Keratinocyte (primary cell): ENCODE measurements at regions not wholly inside any gene's neighbourhood (a gene's known extent, or its start where the extent isn't known, plus 50 kb on each side); places are given as distances from the start of the nearest gene placed in this dataset.

Source experiments
- DNase-seq: peaks from one replicate; pipeline ENCODE4 v3.0.0-alpha.2; 2011; ENCODE audit warnings: low read depth, missing footprints, low spot score
- FAIRE-seq: peaks from 2 replicates; lab custom pipeline; 2011; peaks lifted over from hg19 to GRCh38; lab: Jason Lieb, UNC
- H2AFZ ChIP-seq: 2 replicates; pipeline ENCODE4 v1.6.0; 2012; ENCODE audit warnings: low read length, control low read depth, inconsistent platforms; ENCODE audit not compliant: control insufficient read depth
- H3K27ac ChIP-seq: 2 replicates; pipeline ENCODE4 v1.5.1; 2011; ENCODE audit warnings: low read length; ENCODE audit not compliant: control insufficient read depth, insufficient read depth
- H3K27me3 ChIP-seq: 3 replicates; pipeline ENCODE4 v1.6.0; 2011; ENCODE audit warnings: low read length; ENCODE audit not compliant: control insufficient read depth, insufficient read depth; ENCODE audit errors: extremely low read depth
- H3K36me3 ChIP-seq, 2 experiments: 2 replicates in 1 of 2; 3 replicates in 1 of 2; pipeline ENCODE4 v1.5.1; 2011; ENCODE audit warnings: low read length in 2 of 2, mild to moderate bottlenecking in 1 of 2; ENCODE audit not compliant: control insufficient read depth in 2 of 2, insufficient read depth in 2 of 2; ENCODE audit errors: extremely low read depth in 1 of 2
- H3K4me1 ChIP-seq: 3 replicates; pipeline ENCODE4 v1.5.1; 2011; ENCODE audit warnings: low read length; ENCODE audit not compliant: control insufficient read depth, insufficient read depth; ENCODE audit errors: extremely low read depth
- H3K4me2 ChIP-seq: 3 replicates; pipeline ENCODE4 v1.6.0; 2011; ENCODE audit warnings: low read depth, low read length; ENCODE audit not compliant: control insufficient read depth, insufficient read depth; ENCODE audit errors: extremely low read depth
- H3K4me3 ChIP-seq, 3 experiments: fragments of 200-600 bp in 1 of 3; sonication (generic) in 1 of 3; 2 replicates in 2 of 3; 3 replicates in 1 of 3; pipeline ENCODE4 v1.5.1; 2011 to 2016; ENCODE audit warnings: low read length in 3 of 3, mild to moderate bottlenecking in 3 of 3, control low read depth in 2 of 3, inconsistent platforms in 1 of 3, low read depth in 1 of 3, mixed read lengths in 1 of 3, mixed run types in 1 of 3, moderate library complexity in 1 of 3; ENCODE audit not compliant: control insufficient read depth in 2 of 3, insufficient read depth in 2 of 3; ENCODE audit errors: extremely low read depth in 1 of 3
- H3K79me2 ChIP-seq: 2 replicates; pipeline ENCODE4 v1.6.0; 2012; ENCODE audit warnings: low read length; ENCODE audit not compliant: control insufficient read depth, insufficient read depth
- H3K9ac ChIP-seq: 3 replicates; pipeline ENCODE4 v1.6.0; 2011; ENCODE audit warnings: low read length; ENCODE audit not compliant: control insufficient read depth, insufficient read depth; ENCODE audit errors: extremely low read depth
- H3K9me1 ChIP-seq: 3 replicates; pipeline ENCODE4 v1.6.0; 2011; ENCODE audit warnings: low read length; ENCODE audit not compliant: control insufficient read depth, insufficient read depth; ENCODE audit errors: extremely low read depth
- H3K9me3 ChIP-seq: 2 replicates; pipeline ENCODE4 v1.5.1; 2012; ENCODE audit warnings: low read depth, low read length; ENCODE audit not compliant: control insufficient read depth
- H4K20me1 ChIP-seq: 3 replicates; pipeline ENCODE4 v1.6.0; 2011; ENCODE audit warnings: low read length; ENCODE audit not compliant: control insufficient read depth, insufficient read depth; ENCODE audit errors: extremely low read depth
- EZH2 ChIP-seq: IDR thresholded peaks from one replicate; pipeline ENCODE4 v1.6.1; 2012; ENCODE audit warnings: inconsistent platforms, mild to moderate bottlenecking, low read length, moderate library complexity
- dilution Hi-C: fragments of 300-500 bp; cut with MboI; formaldehyde crosslinking; loops from one replicate; pipeline ENCODE4 v1.7.0; 2020; ENCODE audit warnings: low sequenced_read_pairs; ENCODE audit not compliant: extremely low pct_ligation_motif_present
- TF ChIP-seq, protein P1 (sequence below), 3 experiments: IDR thresholded peaks in 1 of 3; conservative IDR thresholded peaks in 1 of 3; optimal IDR thresholded peaks in 1 of 3; 2 replicates in 2 of 3; 3 replicates in 1 of 3; pipeline versions ENCODE3 to v1.5.1; 2011; ENCODE audit warnings: low read length in 3 of 3, mild to moderate bottlenecking in 3 of 3, moderate library complexity in 2 of 3, control low read depth in 1 of 3, inconsistent platforms in 1 of 3; ENCODE audit not compliant: insufficient read depth in 2 of 3; ENCODE audit errors: extremely low read depth in 1 of 3

DNA sequence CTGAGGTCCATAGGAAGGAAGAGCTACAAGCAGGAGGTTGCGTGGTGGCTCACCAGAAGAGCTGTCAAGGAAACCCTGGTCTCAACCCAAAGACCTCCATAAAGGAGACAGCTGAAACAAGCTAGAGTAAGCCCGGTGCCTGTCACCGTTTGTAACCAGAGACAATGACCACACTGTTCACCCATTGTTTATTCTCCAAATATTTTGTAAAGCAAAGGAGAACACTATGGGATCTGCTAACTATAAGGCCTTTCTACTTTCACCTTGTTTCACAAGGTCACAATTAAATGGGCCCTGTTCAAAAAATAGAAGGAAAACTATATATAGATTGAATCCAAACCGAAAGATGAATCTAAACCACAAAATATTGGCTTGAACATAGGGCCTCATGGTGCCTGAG is 128.9 kb upstream of the TPRG1 start:
- H3K4me2 ChIP-seq = no peak overlapping the region
- no peaks in the 10 kb centered on the region for H3K27me3 ChIP-seq
- TF ChIP-seq, protein P1, sequence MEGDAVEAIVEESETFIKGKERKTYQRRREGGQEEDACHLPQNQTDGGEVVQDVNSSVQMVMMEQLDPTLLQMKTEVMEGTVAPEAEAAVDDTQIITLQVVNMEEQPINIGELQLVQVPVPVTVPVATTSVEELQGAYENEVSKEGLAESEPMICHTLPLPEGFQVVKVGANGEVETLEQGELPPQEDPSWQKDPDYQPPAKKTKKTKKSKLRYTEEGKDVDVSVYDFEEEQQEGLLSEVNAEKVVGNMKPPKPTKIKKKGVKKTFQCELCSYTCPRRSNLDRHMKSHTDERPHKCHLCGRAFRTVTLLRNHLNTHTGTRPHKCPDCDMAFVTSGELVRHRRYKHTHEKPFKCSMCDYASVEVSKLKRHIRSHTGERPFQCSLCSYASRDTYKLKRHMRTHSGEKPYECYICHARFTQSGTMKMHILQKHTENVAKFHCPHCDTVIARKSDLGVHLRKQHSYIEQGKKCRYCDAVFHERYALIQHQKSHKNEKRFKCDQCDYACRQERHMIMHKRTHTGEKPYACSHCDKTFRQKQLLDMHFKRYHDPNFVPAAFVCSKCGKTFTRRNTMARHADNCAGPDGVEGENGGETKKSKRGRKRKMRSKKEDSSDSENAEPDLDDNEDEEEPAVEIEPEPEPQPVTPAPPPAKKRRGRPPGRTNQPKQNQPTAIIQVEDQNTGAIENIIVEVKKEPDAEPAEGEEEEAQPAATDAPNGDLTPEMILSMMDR (optimal IDR thresholded peaks at IDR 0.05 in 1 of 3, IDR thresholded peaks at IDR 0.05 in 1 of 3, conservative IDR thresholded peaks at IDR 0.05 in 1 of 3; ENCODE audit: extremely low read depth in 1 of 3, insufficient read depth in 2 of 3, low read length in 3 of 3) = no peak
- TF ChIP-seq EZH2 = no peak
- no peaks in the 10 kb centered on the region for H3K4me1 ChIP-seq
- H3K27ac ChIP-seq = no peak overlapping the region
- no peaks in the 10 kb centered on the region for H3K36me3 ChIP-seq
- H3K9me1 ChIP-seq = no peaks in the 10 kb centered on the region
- no peak for DNase-seq
- dilution Hi-C loops = no loop called here
- no peaks in the 10 kb centered on the region for H4K20me1 ChIP-seq
- H3K9me3 ChIP-seq = no peaks in the 10 kb centered on the region
- no peaks in the 10 kb centered on the region for H3K79me2 ChIP-seq
- no peak overlapping the region for H3K9ac ChIP-seq
- FAIRE-seq = no peak
- H3K4me3 ChIP-seq = no peak overlapping the region
- H2AFZ ChIP-seq = no peak overlapping the region

DNA sequence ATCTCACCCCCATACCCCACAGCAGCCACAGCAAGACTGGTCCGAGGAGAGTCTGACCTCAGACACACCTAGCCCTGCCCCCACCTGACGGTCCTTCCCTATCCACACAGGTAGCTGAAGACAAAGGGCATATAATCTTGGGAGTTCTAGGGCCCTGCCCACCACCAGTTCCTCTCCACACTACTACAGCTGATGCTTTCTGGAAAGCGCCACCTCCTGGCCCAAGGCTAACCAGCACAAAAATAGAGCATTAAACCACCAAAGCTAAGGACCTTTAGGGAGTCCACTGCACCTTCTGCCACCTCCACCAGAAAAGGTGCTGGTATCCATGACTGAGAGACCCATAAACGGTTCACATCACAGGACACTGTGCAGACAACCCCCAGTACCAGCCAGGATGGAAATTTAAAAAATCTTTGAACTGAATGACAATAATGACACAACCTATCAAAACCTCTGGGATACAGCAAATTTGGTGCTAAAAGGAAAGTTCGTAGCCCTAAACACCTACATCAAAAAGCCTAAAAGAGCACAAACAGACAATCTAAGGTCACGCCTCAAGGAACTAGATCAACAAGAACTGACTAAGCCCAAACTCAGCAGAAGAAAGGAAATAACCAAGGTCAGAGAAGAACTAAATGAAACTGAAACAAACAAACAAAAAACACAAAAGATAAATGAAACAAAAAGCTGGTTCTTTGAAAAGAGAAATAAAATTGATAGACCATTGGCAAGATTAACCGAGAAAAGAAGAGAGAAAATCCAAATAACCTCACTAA is 122.1 kb upstream of the TPRG1 start:
- Histone ChIP-seq H3K36me3 (no peaks in the 10 kb centered on the region), H3K27ac (no peak overlapping the region), H3K79me2 (no peaks in the 10 kb centered on the region), H2AFZ (no peak overlapping the region), H3K4me3 (no peak overlapping the region), H3K4me1 (no peaks in the 10 kb centered on the region), H3K9me3 (no peaks in the 10 kb centered on the region), H3K4me2 (no peak overlapping the region), H3K9me1 (no peaks in the 10 kb centered on the region), H3K9ac (no peak overlapping the region), H3K27me3 (peaks cover 12% of the 10 kb centered on the region), H4K20me1 (no peaks in the 10 kb centered on the region)
- no peak for DNase-seq
- dilution Hi-C loops = no loop called here
- no peak for FAIRE-seq
- no peak for TF ChIP-seq EZH2
- TF ChIP-seq, protein P1 (optimal IDR thresholded peaks at IDR 0.05 in 1 of 3, IDR thresholded peaks at IDR 0.05 in 1 of 3, conservative IDR thresholded peaks at IDR 0.05 in 1 of 3; ENCODE audit: extremely low read depth in 1 of 3, insufficient read depth in 2 of 3, low read length in 3 of 3) = peak in 2 of 3 experiments; percentile 17 to 19
